Glomerular visceral epithelial cell (primary cell): ENCODE measurements at regions not wholly inside any gene's neighbourhood (a gene's known extent, or its start where the extent isn't known, plus 50 kb on each side); places are given as distances from the start of the nearest gene placed in this dataset.

ENCODE experiments used
- DNase-seq: peaks from one replicate; pipeline ENCODE4 v3.0.0-alpha.2; 2016; ENCODE audit errors: extremely low spot score

DNA sequence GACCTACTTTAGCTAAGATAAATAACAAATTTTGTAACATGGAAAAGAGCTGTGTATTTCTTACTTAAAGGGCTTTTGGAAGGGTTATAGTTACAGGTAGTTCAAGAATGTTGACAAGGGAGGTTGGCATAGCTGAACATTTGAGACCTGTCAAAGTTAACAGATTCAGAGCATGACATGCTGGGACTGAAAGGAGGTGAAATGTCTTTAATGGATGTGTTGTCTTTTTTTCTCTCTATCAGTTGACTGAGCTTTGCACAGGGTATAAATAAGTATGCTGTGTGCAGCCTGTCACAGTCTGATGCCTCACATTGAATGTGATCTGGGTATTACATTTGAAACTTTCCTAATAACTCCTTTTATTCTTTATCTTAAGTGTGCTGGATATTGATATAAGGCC lies 411.9 kb upstream of the ZP4 start:
- DNase-seq = no peak

- DNase-seq = no peak
These were observed 405.6 kb upstream of the ZP4 start for GRCh38 chr1:238296371-238296770.

GRCh38 chr1:238293075-238293474 lies 402.4 kb upstream of the ZP4 start:
- DNase-seq = no peak

DNA sequence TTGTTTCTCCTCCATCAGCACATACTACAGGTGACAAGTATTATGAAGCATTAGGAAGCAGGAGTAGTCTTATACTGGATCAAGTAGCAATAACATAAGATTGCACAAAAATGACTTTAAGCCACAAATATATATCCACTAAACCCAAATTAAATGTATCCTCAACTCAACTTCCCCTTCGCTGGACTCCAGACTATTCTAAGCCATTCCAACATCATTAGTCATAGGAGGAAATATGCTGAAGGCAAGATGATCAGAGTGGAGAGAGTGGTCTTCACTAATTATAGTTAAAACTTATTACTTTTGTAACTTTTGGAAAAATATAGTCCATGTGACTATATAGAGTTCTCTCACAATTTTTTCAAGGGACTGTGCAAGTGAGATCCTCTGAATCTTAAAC lies 390.7 kb upstream of the ZP4 start:
- DNase-seq = peak; percentile 45

DNA sequence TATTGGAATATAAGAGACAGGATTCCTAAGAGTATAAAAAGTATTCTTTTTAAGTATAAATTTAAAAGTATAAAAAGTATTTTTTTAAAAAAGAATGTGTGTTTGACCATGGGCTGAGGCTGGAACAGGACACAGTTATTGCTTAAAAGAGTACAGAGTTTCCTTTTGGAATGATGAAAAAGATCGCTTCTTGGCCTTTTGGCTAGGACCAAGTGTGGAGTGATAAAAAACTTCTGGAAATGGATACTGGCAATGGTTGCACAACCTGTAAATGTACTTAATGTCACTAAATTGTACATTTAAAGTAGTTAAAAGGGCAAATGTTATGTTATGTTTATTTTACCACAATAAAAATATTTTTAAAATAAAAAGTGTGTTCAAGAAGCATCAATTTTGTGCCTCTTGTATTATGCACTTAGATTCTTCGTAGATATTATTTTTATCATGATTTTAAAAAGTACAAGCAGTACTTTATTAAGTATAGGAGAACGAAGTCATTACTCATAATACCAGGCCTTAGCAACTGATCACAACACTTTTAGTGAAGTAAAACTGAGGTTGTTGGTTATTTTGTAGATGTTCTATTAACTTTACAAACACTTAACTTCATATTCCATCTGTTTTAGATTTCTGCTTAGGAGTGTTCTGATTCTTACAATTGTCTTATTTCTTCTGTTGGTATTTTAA lies 389.1 kb upstream of the ZP4 start:
- no peak for DNase-seq

DNA sequence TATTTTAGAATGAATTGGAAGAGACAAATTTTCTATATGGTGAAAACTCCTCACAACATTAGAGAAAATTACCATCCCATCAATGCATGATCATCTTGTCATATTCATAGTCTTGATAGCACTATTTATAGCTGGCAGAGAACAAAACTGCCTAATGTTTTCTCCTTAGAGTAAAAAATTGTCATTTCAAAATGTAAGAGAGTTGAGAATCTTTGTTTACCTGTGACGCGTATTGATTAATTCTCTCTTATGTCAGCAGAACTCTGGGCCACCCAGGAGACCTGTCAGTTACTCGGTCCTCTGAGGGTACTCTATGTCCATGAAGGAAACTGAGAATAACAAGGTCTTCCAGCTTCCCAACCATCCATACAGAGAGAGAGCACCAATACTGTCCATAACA lies 381.4 kb upstream of the ZP4 start:
- no peak for DNase-seq

DNA sequence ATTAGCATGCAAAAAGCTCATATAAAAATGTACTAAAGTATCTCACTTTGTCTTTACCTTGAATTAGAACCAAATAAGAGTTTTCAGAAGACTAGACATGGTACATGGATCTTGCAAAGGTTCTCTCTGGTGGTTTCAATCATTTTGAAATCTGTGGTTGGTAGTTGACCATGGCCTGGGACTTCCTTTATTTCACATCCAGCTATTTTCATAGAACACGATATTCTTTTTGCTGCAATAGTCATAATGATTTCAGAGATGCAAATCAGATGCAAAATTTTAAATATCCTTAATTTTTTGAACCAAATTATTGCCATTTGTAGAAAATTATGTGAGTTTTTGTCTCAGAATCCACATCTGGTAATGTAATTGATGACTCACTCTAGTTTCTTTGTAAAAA lies 375.1 kb upstream of the ZP4 start:
- no peak for DNase-seq

DNA sequence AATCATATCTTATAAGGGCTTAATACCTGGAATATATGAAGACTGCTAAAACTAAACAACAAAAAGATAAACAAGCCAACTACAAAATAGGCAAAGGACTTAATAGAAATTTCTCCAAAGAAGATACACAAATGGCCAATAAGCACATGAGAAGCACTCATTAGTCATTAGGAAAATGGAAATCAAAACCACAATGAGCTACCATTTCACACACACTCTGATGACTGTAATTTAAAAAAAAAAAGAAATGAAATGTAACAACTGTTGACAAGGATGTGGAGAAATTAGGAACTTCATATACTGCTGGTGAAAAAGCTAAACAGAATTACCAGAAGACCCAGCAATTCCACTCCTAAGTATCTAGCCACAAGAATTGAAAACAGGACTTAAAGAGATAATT lies 374.2 kb upstream of the ZP4 start:
- no peak for DNase-seq

GRCh38 chr1:238258510-238258909 lies 367.8 kb upstream of the ZP4 start:
- DNase-seq = no peak

DNA sequence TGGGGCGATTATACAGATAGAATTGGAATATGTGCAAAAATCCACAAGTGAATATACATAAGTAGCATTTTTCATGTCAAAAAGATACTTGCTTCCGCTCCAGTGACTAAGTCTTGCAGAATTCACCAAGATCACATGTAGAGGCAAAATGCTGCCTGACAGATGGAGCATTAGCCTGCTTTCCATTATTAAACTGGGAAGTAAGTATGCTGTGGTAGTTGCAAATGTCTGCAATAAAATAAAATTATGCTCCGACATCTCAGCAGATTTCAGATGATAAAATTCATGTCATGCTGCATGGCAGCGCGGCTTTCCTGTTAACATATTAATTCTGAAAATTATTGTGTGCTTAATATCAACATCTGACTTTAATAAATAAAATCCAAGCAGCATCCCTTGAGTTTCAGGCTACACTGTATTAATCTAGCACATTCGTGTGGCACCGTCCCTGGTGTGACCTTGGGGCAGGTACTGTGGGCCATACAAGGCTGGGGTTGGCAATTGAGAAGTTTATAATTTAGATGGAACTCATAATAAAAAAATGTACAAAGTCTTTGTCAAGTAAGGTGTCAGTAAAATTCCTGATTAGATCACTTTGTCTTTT lies 366.4 kb upstream of the ZP4 start:
- no peak for DNase-seq

- DNase-seq = no peak
These were observed 364.2 kb upstream of the ZP4 start for GRCh38 chr1:238254935-238255334.

DNA sequence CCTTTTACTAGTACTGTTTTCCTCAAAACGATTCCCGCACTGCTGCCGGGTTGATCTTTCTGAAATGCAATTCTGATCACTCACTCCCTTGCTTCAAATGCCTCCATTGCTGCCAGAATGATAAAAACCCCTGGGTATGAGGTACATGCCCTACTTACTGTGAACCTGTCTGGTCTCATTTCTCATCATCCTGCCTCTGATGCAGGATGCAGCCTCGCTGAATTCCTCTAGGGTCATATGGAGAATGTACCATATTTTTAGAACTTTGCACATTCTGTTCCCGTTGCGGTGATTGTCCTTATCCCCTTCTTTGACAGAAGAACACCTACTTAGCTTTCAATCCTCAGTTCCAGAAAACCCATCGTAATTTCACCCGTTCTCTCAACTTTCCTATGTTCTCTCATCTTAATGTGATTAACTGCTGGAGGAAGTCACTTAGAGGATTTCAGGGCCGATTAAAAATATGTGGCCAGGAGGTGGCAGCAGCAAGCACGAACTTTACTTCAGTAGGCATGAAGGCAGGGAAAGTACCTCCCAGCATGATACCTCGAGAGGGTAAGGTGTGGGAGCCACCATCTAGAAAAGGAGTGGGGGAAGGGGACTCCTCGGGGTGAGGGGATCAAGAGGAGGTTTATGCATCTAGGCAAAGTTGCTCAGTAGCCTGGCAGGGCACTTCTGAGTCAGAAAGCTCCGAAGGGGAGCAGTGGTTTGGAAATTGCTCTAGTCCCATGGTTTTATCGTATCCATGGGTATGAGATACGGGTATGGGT lies 361.5 kb upstream of the ZP4 start:
- peak; percentile 72 for DNase-seq

DNA sequence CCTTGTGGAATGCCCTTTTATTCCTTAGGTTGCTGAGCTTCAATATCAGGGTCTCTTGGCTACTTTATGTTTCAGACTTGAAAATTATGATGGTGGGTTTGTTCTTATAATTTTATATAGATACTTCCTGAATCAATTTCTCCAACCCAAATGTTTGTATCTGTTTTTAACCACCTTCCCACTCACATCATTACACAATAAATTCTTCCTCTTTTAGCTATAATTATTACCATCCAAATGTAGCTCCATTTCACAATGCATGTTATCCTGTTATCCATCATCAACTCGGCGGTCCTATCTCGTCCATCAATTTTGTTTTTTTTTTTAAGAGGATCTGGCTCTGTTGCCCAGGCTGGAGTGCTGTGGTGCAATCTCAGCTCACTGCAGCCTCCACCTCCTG lies 357.6 kb upstream of the ZP4 start:
- no peak for DNase-seq

GRCh38 chr1:238242181-238242580 lies 351.5 kb upstream of the ZP4 start:
- no peak for DNase-seq

DNA sequence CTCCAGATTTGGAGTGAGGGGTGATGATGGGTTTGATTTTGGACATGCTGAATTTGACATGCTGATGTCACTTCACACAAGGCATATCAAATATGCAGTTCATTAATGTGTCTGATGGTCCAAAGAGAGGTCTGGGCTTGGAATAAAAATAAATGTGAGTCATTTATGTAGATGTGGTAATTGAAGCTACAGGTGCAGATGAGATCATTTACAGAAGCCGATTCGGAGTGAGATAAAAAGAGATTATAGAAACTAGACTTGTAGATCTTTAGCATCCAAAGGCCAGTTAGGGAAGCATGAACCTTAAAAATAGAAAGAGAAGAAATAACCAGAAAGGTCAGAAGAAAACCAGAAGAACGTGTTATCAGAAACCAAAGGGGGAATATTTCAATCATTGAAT lies 350.9 kb upstream of the ZP4 start:
- no peak for DNase-seq

DNA sequence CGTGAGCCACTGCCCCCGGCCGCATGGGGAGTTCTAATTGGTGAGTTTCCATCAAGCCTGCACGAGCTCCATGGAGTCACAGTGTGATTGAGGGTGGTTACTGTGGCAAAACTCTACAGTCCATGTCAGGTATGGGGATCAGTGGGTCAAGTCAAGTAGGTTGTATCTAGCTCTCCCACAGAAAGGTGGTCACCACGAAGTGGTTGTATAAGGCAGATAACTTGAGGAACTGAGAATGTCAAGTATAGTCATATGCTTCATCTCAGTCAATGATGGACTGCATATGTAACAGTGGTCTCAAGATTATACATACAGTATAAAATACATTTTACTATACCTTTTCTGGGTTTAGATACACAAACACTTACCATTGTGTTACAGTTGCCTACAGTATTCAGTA lies 348.6 kb upstream of the ZP4 start:
- no peak for DNase-seq

DNA sequence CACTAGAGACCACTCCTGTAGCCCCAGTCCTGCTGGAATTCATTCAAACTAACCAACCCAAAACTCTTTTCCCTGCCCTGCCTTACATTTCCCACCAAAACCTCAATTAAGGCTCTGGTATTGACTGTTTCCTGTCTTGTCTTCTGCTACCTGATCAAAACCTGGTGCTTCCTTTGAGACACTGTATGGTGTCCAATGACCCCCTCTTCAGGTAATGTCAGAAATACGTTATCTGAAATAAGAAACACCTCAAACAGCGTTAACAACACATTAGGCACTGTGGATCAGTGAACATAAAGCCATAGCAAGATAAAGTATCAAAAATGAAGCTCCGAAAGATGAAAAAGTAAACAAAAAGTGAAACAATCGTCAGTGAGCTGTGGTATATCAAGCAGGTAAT lies 343.2 kb upstream of the ZP4 start:
- DNase-seq = no peak

DNA sequence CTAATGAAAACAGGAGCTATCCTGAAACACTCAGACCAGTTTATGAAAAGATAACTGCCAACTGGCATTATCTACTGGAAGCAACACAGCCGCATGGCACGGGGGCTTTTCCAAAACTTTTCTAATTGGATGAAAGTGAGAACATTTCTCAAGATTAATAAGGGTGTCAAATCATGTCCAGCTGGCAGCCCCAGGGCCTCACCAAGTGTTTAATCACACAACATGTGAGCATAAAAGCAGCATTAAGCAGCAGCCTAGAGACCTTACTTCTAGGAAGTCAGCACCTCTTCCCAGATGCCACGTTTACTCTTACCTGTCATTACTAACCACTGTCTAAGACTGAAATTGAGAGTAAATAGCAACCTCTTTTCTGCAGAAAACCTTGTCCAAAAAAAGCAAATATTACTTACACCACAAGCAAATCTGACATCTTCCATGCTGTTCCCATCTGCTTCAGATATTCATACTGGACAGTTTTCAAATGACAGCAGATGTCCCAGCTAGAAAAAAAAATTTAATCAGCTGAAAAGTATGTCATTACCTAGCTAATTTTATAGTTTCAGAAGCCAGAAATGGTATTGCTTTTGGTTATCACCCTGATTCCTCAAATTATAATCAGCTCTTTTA lies 341.5 kb upstream of the ZP4 start:
- DNase-seq = no peak

GRCh38 chr1:238226810-238227209 lies 336.1 kb upstream of the ZP4 start:
- no peak for DNase-seq

DNA sequence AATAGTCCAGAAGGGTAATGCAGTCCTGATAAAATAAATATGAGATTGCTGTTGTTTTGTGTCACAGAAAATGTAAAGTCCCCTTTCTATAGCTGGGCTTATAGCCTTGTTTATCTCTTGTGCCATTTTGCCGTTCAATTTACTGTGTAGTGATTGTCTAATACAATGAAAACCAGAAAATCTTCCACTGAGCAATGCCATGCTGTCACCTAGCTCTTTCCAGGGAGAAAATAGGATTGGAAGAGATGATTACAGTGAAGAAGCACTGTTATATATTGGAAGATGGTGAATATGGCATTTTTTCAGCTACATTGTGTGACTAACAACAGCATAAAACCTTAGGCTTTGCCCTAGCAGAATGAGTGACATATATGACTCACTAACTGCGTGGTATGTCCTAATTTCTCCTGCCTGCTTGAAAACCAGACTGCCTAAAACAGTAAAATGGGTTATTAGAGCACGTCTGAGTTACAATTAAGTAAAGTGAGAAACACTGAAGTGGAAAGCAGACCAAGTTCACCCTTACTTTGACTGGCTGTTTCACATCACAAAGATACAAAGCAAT lies 332.4 kb upstream of the ZP4 start:
- DNase-seq = peak; percentile 51

GRCh38 chr1:238221738-238222137 lies 331.0 kb upstream of the ZP4 start:
- DNase-seq = no peak

GRCh38 chr1:238214449-238214848 lies 323.7 kb upstream of the ZP4 start:
- DNase-seq = no peak
